ENCODE measurements at regions not wholly inside any gene's neighbourhood (a gene's known extent, or its start where the extent isn't known, plus 50 kb on each side); places are given as distances from the start of the nearest gene placed in this dataset.
"Not testable (repeated sequence)": the region's sequence is repeated elsewhere in the genome, so short reads cannot be mapped to it uniquely, and the experiment has no call there.

DNA sequence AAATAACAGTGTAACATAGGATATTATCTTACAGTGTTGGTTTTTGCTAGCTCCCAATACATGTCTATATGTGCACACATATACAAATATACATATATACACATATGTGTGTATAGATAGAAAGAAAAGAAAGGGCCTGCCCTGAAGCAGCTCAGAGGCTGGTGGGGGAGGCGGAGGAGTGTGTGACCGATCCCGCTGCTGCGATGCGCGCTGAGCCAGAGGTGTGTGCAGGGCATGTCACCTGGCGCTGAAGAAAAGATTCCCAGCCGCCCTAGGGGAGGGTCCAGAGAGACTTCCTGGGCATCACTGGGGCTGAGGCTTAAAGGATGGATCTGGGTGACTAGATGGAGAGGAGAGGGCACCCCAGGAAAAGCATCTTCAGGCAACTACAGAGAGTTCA is 110.2 kb downstream of the FAM50B start:
- Histone ChIP-seq H3K4me1 (ENCODE audit: control insufficient read depth, insufficient read depth, low read length) (peaks cover 3% of the 10 kb centered on the region), H3K9me3 (replicated peaks; ENCODE audit: control insufficient read depth, low read depth, low read length) (no peaks in the 10 kb centered on the region), H3K36me3 (ENCODE audit: control insufficient read depth, insufficient read depth, low read length) (no peaks in the 10 kb centered on the region), H3K27ac (ENCODE audit: low read length) (no peak overlapping the region), H3K4me3 (ENCODE audit: low read length) (no peak overlapping the region), H3K27me3 (ENCODE audit: control insufficient read depth, insufficient read depth, low read length) (no peaks in the 10 kb centered on the region)
- 97% methylated on average over 8 of the region's 8 CpGs for WGBS (ENCODE audit: insufficient coverage)
- no peak for DNase-seq

DNA sequence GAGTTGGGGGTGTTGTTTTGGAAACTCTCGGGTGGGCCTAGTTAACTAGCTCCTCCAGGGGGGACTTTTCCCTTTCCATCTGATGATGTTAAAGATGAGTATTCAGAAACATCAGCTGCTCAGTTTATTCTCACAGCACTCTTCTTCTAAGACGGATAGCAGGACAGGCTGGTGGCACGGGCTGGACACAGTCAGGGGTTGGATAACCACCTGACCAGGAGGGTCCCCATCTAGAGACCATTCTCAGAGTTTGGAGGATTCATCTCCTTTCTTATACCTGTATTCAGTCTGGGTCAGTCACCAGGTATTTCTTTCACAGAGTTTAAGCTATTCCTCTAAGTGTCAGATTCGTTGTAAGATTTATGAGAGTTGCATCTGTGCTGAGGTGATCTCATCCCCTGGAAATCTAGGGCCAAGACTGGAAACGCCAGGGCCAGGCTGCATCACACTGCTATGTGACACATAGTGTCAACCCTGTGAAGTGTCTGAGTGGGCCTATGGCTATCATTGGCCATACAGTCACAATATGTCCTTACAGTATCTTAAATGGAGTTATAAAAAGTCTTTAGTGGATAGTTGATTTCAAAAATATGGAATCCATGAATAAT is 111.7 kb downstream of the FAM50B start:
- WGBS (ENCODE audit: insufficient coverage): 80% methylated on average over 2 of the region's 5 CpGs
- peak; percentile 31 for DNase-seq
- no peaks in the 10 kb centered on the region for H3K36me3 ChIP-seq (ENCODE audit: control insufficient read depth, insufficient read depth, low read length)
- H3K9me3 ChIP-seq (replicated peaks; ENCODE audit: control insufficient read depth, low read depth, low read length): no peaks in the 10 kb centered on the region
- no peak overlapping the region for H3K27ac ChIP-seq (ENCODE audit: low read length)
- no peaks in the 10 kb centered on the region for H3K27me3 ChIP-seq (ENCODE audit: control insufficient read depth, insufficient read depth, low read length)
- H3K4me1 ChIP-seq (ENCODE audit: control insufficient read depth, insufficient read depth, low read length): peaks cover 3% of the 10 kb centered on the region
- H3K4me3 ChIP-seq (ENCODE audit: low read length): no peak overlapping the region

DNA sequence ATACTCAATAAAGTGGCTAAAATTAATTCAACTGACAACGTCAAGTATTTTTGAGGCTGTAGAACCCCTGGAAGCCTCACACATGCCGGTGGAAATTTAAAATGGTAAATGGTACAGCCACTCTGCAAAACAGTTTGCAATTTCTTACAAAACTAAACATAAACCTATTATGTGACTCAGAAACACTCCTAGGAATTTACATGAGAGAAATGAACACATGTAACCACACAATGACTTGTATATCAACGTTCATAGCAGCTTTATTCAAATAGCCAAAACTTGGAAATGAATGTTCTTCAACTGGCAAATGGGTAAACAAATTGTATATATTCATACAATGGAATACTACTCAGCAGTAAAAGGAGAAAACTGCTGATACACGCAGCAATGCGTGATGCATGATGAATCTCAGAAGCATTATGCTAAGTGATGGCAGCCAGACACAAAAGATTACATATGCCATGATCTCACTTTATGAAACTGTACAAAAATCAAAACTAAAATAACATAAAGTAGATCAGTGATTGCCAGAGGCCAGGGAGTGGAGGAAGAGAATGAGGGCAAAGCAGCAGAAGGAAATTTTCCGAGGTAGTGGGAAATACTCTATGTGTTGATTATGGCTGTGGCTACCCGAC is 112.5 kb downstream of the FAM50B start:
- peaks cover 3% of the 10 kb centered on the region for H3K4me1 ChIP-seq (ENCODE audit: control insufficient read depth, insufficient read depth, low read length)
- no peaks in the 10 kb centered on the region for H3K36me3 ChIP-seq (ENCODE audit: control insufficient read depth, insufficient read depth, low read length)
- no peaks in the 10 kb centered on the region for H3K27me3 ChIP-seq (ENCODE audit: control insufficient read depth, insufficient read depth, low read length)
- WGBS (ENCODE audit: insufficient coverage): no CpG with 5 or more reads among the region's 7 CpGs
- peak; percentile 30 for DNase-seq
- no peak overlapping the region for H3K4me3 ChIP-seq (ENCODE audit: low read length)
- no peak overlapping the region for H3K27ac ChIP-seq (ENCODE audit: low read length)
- no peaks in the 10 kb centered on the region for H3K9me3 ChIP-seq (replicated peaks; ENCODE audit: control insufficient read depth, low read depth, low read length)

DNA sequence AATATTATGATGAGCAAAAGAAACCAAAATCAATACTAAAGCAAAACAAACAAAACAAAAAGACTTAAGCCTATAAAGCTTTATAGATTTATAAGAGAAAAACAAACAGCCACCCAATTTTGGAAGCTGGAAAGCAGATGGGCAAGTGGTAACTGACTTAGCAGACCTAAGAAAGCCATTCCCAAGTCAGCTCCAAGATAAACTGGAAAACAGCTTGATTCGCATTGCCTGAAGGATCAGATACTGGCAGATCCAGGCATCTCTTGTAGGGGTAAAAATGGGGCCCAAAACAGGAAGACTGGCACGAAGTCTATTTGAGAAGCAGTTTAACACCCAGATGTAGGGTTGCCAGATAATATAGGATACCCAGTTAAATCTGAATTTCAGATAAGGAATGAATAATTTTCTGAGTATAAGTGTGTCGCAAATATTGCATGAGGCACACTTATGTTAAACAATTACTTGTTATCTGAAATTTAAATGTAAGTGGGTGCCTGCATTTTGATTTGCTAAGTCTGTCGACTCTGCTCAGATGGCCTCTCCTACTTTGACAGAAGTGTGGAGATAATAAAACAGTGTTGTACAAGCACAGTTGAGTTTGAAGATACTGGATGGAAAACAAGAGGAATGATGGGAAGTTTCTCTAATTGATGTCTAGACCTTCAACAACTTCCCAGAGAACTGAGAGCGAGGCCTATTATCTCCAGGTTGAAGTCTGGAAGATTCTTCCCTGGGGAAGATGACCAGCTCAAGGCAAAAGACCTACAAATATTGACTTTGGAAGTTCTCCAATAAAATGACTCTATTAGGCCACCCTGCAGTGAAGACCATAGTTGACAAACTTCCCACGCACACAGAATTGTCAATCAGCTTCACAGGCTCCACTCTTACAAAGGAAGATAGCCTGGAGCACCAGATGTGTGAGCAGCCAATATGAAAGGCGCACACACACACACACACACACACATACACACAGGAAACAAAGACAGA is 113.4 kb downstream of the FAM50B start:
- DNase-seq: peak; percentile 66
- H3K36me3 ChIP-seq (ENCODE audit: control insufficient read depth, insufficient read depth, low read length): no peaks in the 10 kb centered on the region
- H3K4me1 ChIP-seq (ENCODE audit: control insufficient read depth, insufficient read depth, low read length): peaks cover 3% of the 10 kb centered on the region
- WGBS (ENCODE audit: insufficient coverage): 92% methylated on average over 3 of the region's 7 CpGs
- H3K27me3 ChIP-seq (ENCODE audit: control insufficient read depth, insufficient read depth, low read length): no peaks in the 10 kb centered on the region
- H3K9me3 ChIP-seq (replicated peaks; ENCODE audit: control insufficient read depth, low read depth, low read length): no peaks in the 10 kb centered on the region
- no peak overlapping the region for H3K4me3 ChIP-seq (ENCODE audit: low read length)
- H3K27ac ChIP-seq (ENCODE audit: low read length): peak overlapping the region; percentile 49

DNA sequence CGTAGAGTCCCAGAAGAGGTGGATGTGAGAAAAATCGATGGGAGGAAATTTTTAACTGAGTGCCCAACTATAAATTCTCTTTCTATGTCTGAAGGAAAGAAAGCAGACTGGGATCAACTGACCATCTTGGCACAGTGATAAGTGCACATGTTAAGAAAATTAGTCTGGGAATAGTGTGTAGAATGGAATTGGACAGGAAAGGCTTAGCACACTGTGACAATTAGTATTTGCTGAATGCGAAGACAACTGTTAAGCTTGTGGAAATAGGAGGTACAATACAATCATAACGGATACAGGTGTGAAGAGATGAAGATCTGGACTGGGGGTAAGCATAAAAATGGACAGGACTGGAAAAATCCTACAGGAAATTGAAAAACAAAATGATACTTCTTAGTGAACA is 114.3 kb downstream of the FAM50B start:
- Histone ChIP-seq H3K27ac (ENCODE audit: low read length) (peak overlapping the region; percentile 49), H3K4me3 (ENCODE audit: low read length) (no peak overlapping the region), H3K9me3 (replicated peaks; ENCODE audit: control insufficient read depth, low read depth, low read length) (no peaks in the 10 kb centered on the region), H3K27me3 (ENCODE audit: control insufficient read depth, insufficient read depth, low read length) (no peaks in the 10 kb centered on the region), H3K36me3 (ENCODE audit: control insufficient read depth, insufficient read depth, low read length) (no peaks in the 10 kb centered on the region), H3K4me1 (ENCODE audit: control insufficient read depth, insufficient read depth, low read length) (peaks cover 3% of the 10 kb centered on the region)
- peak; percentile 80 for DNase-seq
- 65% methylated on average over 2 of the region's 4 CpGs for WGBS (ENCODE audit: insufficient coverage)

DNA sequence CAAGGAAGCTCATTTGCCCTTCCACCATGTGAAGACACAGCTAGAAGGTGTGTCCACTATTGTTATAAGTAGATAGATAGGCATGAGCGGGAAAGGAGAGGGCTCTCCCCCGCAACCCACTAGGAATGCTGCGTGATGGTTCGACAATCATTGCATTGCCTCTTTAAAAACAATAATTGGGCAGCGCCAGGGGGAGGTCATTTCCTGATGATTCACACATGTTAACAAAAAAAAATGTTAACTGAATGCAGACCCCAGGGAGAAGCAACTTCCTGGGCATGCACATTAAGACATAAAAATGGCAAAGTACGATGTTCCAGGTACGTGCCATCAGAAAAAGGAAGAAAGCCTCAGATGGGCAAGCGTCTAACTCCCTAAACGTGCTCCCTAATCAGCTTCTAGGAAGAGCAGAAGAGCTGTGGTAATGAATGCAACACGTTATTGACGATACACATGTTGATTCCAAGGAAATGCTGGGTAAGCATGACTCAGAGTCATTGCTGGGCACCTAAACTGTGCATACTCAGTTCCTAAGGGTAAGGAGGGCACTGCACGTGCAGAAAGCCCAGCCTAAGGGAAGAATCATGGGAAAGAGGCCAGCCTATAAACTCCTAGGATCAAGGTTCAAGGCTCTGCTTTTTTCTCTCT is 113.7 kb downstream of the FAM217A start:
- Histone ChIP-seq H3K9me3 (replicated peaks; ENCODE audit: control insufficient read depth, low read depth, low read length) (no peaks in the 10 kb centered on the region), H3K4me1 (ENCODE audit: control insufficient read depth, insufficient read depth, low read length) (peaks cover 3% of the 10 kb centered on the region), H3K27me3 (ENCODE audit: control insufficient read depth, insufficient read depth, low read length) (no peaks in the 10 kb centered on the region), H3K27ac (ENCODE audit: low read length) (no peak overlapping the region), H3K4me3 (ENCODE audit: low read length) (no peak overlapping the region), H3K36me3 (ENCODE audit: control insufficient read depth, insufficient read depth, low read length) (no peaks in the 10 kb centered on the region)
- whole genome bisulfite sequencing (ENCODE audit: insufficient coverage): 73% methylated on average over 8 of the region's 12 CpGs
- DNase-seq: no peak

DNA sequence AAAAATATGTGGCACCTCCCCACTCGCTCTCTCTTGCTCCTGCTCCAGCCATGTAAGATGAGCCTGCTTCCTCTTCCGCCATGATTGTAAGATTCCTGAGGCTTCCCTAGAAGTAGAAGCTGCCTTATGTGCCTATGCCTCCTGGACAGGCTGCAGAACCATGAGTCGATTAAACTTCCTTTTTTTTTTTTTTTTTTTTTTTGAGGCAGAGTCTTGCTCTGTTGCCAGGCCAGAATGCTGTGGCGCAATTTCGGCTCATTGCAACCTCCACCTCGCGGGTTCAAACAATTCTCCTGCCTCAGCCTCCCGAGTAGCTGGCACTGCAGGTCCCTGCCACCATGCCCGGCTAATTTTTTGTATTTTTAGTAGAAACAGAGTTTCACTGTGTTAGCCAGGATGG is 112.5 kb downstream of the FAM217A start:
- Histone ChIP-seq H3K9me3 (replicated peaks; ENCODE audit: control insufficient read depth, low read depth, low read length) (no peaks in the 10 kb centered on the region), H3K27me3 (ENCODE audit: control insufficient read depth, insufficient read depth, low read length) (no peaks in the 10 kb centered on the region)
- 92% methylated on average over 7 of the region's 9 CpGs for WGBS (ENCODE audit: insufficient coverage)

DNA sequence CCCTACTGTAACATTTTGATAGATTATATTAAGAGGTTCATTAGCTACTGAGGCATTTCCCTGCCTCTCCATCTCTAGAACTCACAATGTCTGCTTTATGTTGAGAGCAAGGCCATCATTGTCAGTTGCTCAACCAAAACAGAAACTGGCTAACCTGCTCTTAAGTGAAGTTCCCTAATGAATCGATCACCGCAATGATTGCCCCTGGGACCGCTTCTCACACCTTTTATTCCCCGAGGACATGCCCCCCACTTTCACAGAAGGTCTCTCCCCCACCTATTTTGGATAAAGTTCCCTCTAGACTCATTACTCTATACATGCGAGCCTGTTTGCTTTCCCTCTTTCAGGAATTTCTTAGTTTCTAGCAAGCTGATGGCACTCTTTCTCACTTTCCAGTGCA is 108.8 kb downstream of the FAM217A start:
- no peaks in the 10 kb centered on the region for H3K9me3 ChIP-seq (replicated peaks; ENCODE audit: control insufficient read depth, low read depth, low read length)
- WGBS (ENCODE audit: insufficient coverage): 91% methylated on average over 4 of the region's 5 CpGs
- H3K4me3 ChIP-seq (ENCODE audit: low read length): no peak overlapping the region
- H3K27me3 ChIP-seq (ENCODE audit: control insufficient read depth, insufficient read depth, low read length): no peaks in the 10 kb centered on the region
- no peaks in the 10 kb centered on the region for H3K36me3 ChIP-seq (ENCODE audit: control insufficient read depth, insufficient read depth, low read length)
- no peak overlapping the region for H3K27ac ChIP-seq (ENCODE audit: low read length)
- H3K4me1 ChIP-seq (ENCODE audit: control insufficient read depth, insufficient read depth, low read length): no peaks in the 10 kb centered on the region
- DNase-seq: no peak

More for the DNA sequence above, 112.5 kb downstream of the FAM217A start:
- peaks cover 3% of the 10 kb centered on the region for H3K4me1 ChIP-seq (ENCODE audit: control insufficient read depth, insufficient read depth, low read length)
- no peak overlapping the region for H3K27ac ChIP-seq (ENCODE audit: low read length)
- no peak overlapping the region for H3K4me3 ChIP-seq (ENCODE audit: low read length)
- DNase-seq: no peak
- H3K36me3 ChIP-seq (ENCODE audit: control insufficient read depth, insufficient read depth, low read length): no peaks in the 10 kb centered on the region

DNA sequence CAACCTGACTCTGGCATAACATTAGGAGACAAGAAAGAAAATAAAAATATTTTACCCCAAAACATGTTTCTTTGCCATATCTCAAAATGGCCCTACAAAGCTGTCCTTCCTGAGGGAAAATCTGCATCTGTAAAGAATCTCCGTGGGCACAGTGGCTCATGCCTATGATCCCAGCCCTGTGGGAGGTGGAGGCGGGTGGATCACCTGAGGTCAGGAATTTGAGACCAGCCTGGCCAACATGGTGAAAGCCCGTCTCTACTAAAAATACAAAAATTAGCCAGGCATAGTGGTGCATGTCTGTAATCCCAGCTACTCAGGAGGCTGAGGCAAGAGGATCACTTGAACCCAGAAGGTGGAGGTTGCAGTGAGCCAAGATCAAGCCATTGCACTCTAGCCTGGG is 105.8 kb downstream of the FAM217A start:
- not testable (repeated sequence) for H3K4me1 ChIP-seq (ENCODE audit: control insufficient read depth, insufficient read depth, low read length); H3K36me3 ChIP-seq (ENCODE audit: control insufficient read depth, insufficient read depth, low read length); H3K4me3 ChIP-seq (ENCODE audit: low read length); H3K9me3 ChIP-seq (replicated peaks; ENCODE audit: control insufficient read depth, low read depth, low read length); H3K27me3 ChIP-seq (ENCODE audit: control insufficient read depth, insufficient read depth, low read length); H3K27ac ChIP-seq (ENCODE audit: low read length); DNase-seq
- WGBS (ENCODE audit: insufficient coverage): no CpG with 5 or more reads among the region's 3 CpGs
